HCT116 (cell line): ENCODE measurements at regions not wholly inside any gene's neighbourhood (a gene's known extent, or its start where the extent isn't known, plus 50 kb on each side); places are given as distances from the start of the nearest gene placed in this dataset.

Experiments used
- ATAC-seq: fragments of 200-7000 bp; cut with Tn5 transposase; 2 replicates; pipeline ENCODE4 v1.9.1; 2020; ENCODE audit warnings: mild to moderate bottlenecking, moderate library complexity
- BruUV-seq: library from RNA; stranded (reverse); fragments of 400-500 nt; replicated peaks from 2 replicates; lab custom pipeline; 2021; lab: Mats Ljungman, UMichigan
- CTCF ChIA-PET: fragments of 300-600 bp; sonication (Branson Sonifier 250); formaldehyde crosslinking; loops from one replicate; lab custom pipeline; 2021; ENCODE audit warnings: antibody characterized with exemption; lab: Charles Lee
- POLR2A ChIA-PET: fragments of 300-600, 350-600 bp; sonication (Branson Sonifier 250); formaldehyde crosslinking; loops from one replicate; lab custom pipeline; 2021; ENCODE audit warnings: antibody characterized with exemption; lab: Charles Lee
- RAD21 ChIA-PET, 2 experiments: fragments of 300-600 bp; sonication (Branson Sonifier 250); formaldehyde crosslinking; loops; one replicate each; lab custom pipeline; 2023; ENCODE audit warnings: low total read pairs in 2 of 2; ENCODE audit not compliant: uncharacterized antibody in 2 of 2, unreplicated experiment in 2 of 2, low non-redundant PET in 1 of 2; lab: Charles Lee
- DNase-seq: peaks from one replicate; pipeline ENCODE4 v3.0.0-alpha.2; 2010; ENCODE audit warnings: low read depth, low spot score
- H2AFZ ChIP-seq: fragments of 200-600 bp; shearing (Covaris generic), sonication (generic); 2 replicates; pipeline ENCODE4 v1.6.1; 2017; ENCODE audit warnings: low read depth, mixed run types, mixed read lengths, antibody characterized with exemption, low read length; ENCODE audit not compliant: poor library complexity, severe bottlenecking
- H3K27ac ChIP-seq: 2 replicates; pipeline ENCODE4 v1.5.1; 2012; ENCODE audit warnings: low read depth, low read length
- H3K27me3 ChIP-seq: fragments of 200-600 bp; sonication (generic); 2 replicates; pipeline ENCODE4 v1.6.1; 2016; ENCODE audit warnings: mixed run types, low read length, mixed read lengths; ENCODE audit not compliant: insufficient read depth
- H3K36me3 ChIP-seq, 2 experiments: fragments of 200-500 bp in 1 of 2; fragments of 200-600 bp in 1 of 2; sonication (Bioruptor generic) in 1 of 2; sonication (generic) in 1 of 2; 2 replicates each; pipeline versions ENCODE4 v1.5.1 to v1.6.1; 2014 to 2016; ENCODE audit warnings: low read length in 2 of 2, inconsistent platforms in 1 of 2, mixed read lengths in 1 of 2, mixed run types in 1 of 2; ENCODE audit not compliant: insufficient read depth in 2 of 2, control insufficient read depth in 1 of 2
- H3K4me1 ChIP-seq, 2 experiments: fragments of 200-600 bp in 1 of 2; sonication (generic) in 1 of 2; 2 replicates each; pipeline versions ENCODE4 v1.5.1 to v1.6.1; 2012 to 2017; ENCODE audit warnings: low read length in 2 of 2, inconsistent platforms in 1 of 2, mild to moderate bottlenecking in 1 of 2, mixed read lengths in 1 of 2, mixed run types in 1 of 2, moderate library complexity in 1 of 2; ENCODE audit not compliant: insufficient read depth in 2 of 2, control insufficient read depth in 1 of 2
- H3K4me2 ChIP-seq: fragments of 200-600 bp; sonication (generic); 2 replicates; pipeline ENCODE4 v1.6.1; 2017; ENCODE audit warnings: mixed run types, low read length, mixed read lengths
- H3K4me3 ChIP-seq, 2 experiments: fragments of 200-600 bp in 1 of 2; sonication (generic) in 1 of 2; replicated peaks in 1 of 2; 2 replicates each; pipeline ENCODE4 v1.5.1; 2011 to 2016; ENCODE audit warnings: low read length in 2 of 2, control low read depth in 1 of 2, low read depth in 1 of 2, mild to moderate bottlenecking in 1 of 2, mixed read lengths in 1 of 2, mixed run types in 1 of 2
- H3K79me2 ChIP-seq: fragments of 200-600 bp; sonication (generic); 2 replicates; pipeline ENCODE4 v1.6.1; 2017; ENCODE audit warnings: mild to moderate bottlenecking, mixed run types, low read length, moderate library complexity, mixed read lengths; ENCODE audit not compliant: insufficient read depth
- H3K9ac ChIP-seq: fragments of 200-600 bp; sonication (generic); 2 replicates; pipeline ENCODE4 v1.6.1; 2016; ENCODE audit warnings: low read length, mixed read lengths
- H3K9me2 ChIP-seq: fragments of 200-600 bp; sonication (generic), shearing (Covaris generic); 2 replicates; pipeline ENCODE4 v1.6.1; 2017; ENCODE audit warnings: mixed run types, mild to moderate bottlenecking, moderate library complexity; ENCODE audit not compliant: insufficient read depth
- H3K9me3 ChIP-seq, 2 experiments: fragments of 200-500 bp in 1 of 2; fragments of 200-600 bp in 1 of 2; sonication (Bioruptor generic) in 1 of 2; sonication (generic) in 1 of 2; 2 replicates each; pipeline ENCODE4 v1.6.1; 2014 to 2017; ENCODE audit warnings: low read length in 2 of 2, mixed read lengths in 2 of 2, inconsistent platforms in 1 of 2, low read depth in 1 of 2, mild to moderate bottlenecking in 1 of 2, mixed run types in 1 of 2, moderate library complexity in 1 of 2; ENCODE audit not compliant: control insufficient read depth in 1 of 2, insufficient read depth in 1 of 2
- H4K20me1 ChIP-seq: fragments of 200-600 bp; sonication (generic), shearing (Covaris generic); 2 replicates; pipeline ENCODE4 v1.6.1; 2017; ENCODE audit warnings: mixed run types, mild to moderate bottlenecking, moderate library complexity; ENCODE audit not compliant: insufficient read depth
- CEBPB ChIP-seq: IDR thresholded peaks from 2 replicates; pipeline ENCODE4 v1.6.1; 2012; ENCODE audit warnings: low read depth
- EGR1 ChIP-seq: IDR thresholded peaks from 2 replicates; pipeline ENCODE4 v1.6.1; 2012; ENCODE audit warnings: low read depth
- ELF1 ChIP-seq: IDR thresholded peaks from 2 replicates; pipeline ENCODE4 v1.6.1; 2012; ENCODE audit warnings: low read depth, borderline replicate concordance
- EZH2phosphoT487 ChIP-seq: fragments of 200-600 bp; IDR thresholded peaks from 2 replicates; pipeline ENCODE4 v1.6.1; 2018; ENCODE audit warnings: antibody characterized with exemption, borderline replicate concordance
- POLR2A ChIP-seq: IDR thresholded peaks from 2 replicates; pipeline ENCODE4 v1.7.0; 2011; ENCODE audit warnings: borderline replicate concordance; ENCODE audit not compliant: insufficient read depth, insufficient read length; ENCODE audit errors: extremely low read depth
- POLR2AphosphoS5 ChIP-seq: IDR thresholded peaks from 2 replicates; pipeline ENCODE4 v1.6.1; 2011; ENCODE audit warnings: mild to moderate bottlenecking, low read depth, low read length, moderate library complexity
- RAD21 ChIP-seq: IDR thresholded peaks from 2 replicates; pipeline ENCODE4 v1.6.1; 2012; ENCODE audit warnings: low read depth, mild to moderate bottlenecking
- ZFX ChIP-seq: fragments of 450-650 bp; IDR thresholded peaks from 2 replicates; pipeline ENCODE4 v1.6.1; 2017
- intact Hi-C: fragments of 100-400 bp; cut with micrococcal nuclease; formaldehyde crosslinking; loops from 2 replicates; pipeline ENCODE4 v1.10.0; 2022
- TF ChIP-seq, protein P1 (sequence below), 3 experiments: fragments of 200-600 bp in 1 of 3; sonication (generic) in 1 of 3; IDR thresholded peaks in 2 of 3; conservative IDR thresholded peaks in 1 of 3; 2 replicates each; pipeline ENCODE4 v1.5.1; 2012 to 2017; ENCODE audit warnings: low read depth in 2 of 3, low read length in 2 of 3, antibody characterized with exemption in 1 of 3, borderline replicate concordance in 1 of 3, control low read depth in 1 of 3, mild to moderate bottlenecking in 1 of 3, mixed read lengths in 1 of 3, mixed run types in 1 of 3, moderate library complexity in 1 of 3; ENCODE audit not compliant: insufficient read depth in 1 of 3
- TF ChIP-seq, protein P2 (sequence below): IDR thresholded peaks from 2 replicates; pipeline ENCODE4 v1.6.1; 2012; ENCODE audit warnings: low read depth

DNA sequence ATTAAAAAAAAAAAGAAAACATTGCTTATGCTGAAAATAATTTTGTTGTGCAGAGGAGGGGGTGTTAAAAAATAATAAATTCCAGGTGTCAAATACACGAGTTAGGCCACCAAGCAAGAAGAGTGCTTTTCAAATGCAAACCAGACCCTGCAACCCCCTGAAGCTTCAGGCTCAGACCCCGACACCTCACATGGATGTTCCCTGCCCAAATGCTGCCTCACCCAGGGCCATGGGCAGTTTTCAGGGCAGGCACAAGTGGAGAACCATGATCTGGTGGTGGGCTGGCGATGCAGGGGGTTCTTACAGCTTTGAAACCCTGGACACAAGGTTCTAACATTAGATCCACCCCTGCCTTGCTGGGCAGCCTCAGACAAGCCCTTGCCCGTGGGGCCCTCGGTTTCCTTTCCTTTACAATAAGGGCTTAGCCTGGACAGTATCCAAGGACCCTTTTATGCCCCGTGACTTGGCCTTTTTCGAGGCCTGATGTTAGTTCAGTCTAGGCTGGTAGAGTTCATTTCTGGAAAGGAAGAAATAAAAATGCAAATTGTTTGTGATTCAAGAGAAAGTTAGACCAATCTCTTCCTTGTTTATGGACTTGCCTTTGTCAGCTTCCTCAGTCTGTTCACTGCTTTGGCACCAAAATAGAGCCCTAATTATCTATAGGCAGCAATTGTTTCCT lies 168.7 kb downstream of the DDX1 start:
- ChIA-PET POLR2A (no interaction called here), CTCF (no interaction called here), RAD21 (no interaction called here)
- no peak overlapping the region for H3K4me3 ChIP-seq
- no peak overlapping the region for H3K27ac ChIP-seq
- no peak overlapping the region for H2AFZ ChIP-seq
- H3K79me2 ChIP-seq, result no peaks in the 10 kb centered on the region
- no TSS peak for BruUV-seq
- no peaks in the 10 kb centered on the region for H3K36me3 ChIP-seq
- peaks cover 20% of the 10 kb centered on the region; the same call in 1 of the 2 replicates for H3K27me3 ChIP-seq
- intact Hi-C loops, result no loop called here
- ATAC-seq (no peak), DNase-seq (no peak)
- H3K4me1 ChIP-seq, result no peaks in the 10 kb centered on the region
- no peaks in the 10 kb centered on the region for H3K9me2 ChIP-seq
- H3K9ac ChIP-seq, result no peak overlapping the region
- H4K20me1 ChIP-seq, result no peaks in the 10 kb centered on the region
- TF ChIP-seq ZFX (no peak), EGR1 (no peak), POLR2A (no peak), POLR2AphosphoS5 (no peak), ELF1 (no peak), EZH2phosphoT487 (no peak), RAD21 (no peak), CEBPB (no peak)
- TF ChIP-seq, protein P1, sequence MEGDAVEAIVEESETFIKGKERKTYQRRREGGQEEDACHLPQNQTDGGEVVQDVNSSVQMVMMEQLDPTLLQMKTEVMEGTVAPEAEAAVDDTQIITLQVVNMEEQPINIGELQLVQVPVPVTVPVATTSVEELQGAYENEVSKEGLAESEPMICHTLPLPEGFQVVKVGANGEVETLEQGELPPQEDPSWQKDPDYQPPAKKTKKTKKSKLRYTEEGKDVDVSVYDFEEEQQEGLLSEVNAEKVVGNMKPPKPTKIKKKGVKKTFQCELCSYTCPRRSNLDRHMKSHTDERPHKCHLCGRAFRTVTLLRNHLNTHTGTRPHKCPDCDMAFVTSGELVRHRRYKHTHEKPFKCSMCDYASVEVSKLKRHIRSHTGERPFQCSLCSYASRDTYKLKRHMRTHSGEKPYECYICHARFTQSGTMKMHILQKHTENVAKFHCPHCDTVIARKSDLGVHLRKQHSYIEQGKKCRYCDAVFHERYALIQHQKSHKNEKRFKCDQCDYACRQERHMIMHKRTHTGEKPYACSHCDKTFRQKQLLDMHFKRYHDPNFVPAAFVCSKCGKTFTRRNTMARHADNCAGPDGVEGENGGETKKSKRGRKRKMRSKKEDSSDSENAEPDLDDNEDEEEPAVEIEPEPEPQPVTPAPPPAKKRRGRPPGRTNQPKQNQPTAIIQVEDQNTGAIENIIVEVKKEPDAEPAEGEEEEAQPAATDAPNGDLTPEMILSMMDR (IDR thresholded peaks at IDR 0.05 in 2 of 3, conservative IDR thresholded peaks at IDR 0.05 in 1 of 3; ENCODE audit: borderline replicate concordance in 1 of 3, insufficient read depth in 1 of 3, low read depth in 2 of 3, low read length in 2 of 3), result no peak
- TF ChIP-seq, protein P2, sequence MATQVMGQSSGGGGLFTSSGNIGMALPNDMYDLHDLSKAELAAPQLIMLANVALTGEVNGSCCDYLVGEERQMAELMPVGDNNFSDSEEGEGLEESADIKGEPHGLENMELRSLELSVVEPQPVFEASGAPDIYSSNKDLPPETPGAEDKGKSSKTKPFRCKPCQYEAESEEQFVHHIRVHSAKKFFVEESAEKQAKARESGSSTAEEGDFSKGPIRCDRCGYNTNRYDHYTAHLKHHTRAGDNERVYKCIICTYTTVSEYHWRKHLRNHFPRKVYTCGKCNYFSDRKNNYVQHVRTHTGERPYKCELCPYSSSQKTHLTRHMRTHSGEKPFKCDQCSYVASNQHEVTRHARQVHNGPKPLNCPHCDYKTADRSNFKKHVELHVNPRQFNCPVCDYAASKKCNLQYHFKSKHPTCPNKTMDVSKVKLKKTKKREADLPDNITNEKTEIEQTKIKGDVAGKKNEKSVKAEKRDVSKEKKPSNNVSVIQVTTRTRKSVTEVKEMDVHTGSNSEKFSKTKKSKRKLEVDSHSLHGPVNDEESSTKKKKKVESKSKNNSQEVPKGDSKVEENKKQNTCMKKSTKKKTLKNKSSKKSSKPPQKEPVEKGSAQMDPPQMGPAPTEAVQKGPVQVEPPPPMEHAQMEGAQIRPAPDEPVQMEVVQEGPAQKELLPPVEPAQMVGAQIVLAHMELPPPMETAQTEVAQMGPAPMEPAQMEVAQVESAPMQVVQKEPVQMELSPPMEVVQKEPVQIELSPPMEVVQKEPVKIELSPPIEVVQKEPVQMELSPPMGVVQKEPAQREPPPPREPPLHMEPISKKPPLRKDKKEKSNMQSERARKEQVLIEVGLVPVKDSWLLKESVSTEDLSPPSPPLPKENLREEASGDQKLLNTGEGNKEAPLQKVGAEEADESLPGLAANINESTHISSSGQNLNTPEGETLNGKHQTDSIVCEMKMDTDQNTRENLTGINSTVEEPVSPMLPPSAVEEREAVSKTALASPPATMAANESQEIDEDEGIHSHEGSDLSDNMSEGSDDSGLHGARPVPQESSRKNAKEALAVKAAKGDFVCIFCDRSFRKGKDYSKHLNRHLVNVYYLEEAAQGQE, result no peak
- H3K4me2 ChIP-seq, result no peak overlapping the region
- no peaks in the 10 kb centered on the region for H3K9me3 ChIP-seq
